HL-60 (cell line): ENCODE measurements at regions not wholly inside any gene's neighbourhood (a gene's known extent, or its start where the extent isn't known, plus 50 kb on each side); places are given as distances from the start of the nearest gene placed in this dataset.

ENCODE experiments used
- DNase-seq, 2 experiments: peaks; one replicate each; pipeline ENCODE4 v3.0.0-alpha.2; 2010 to 2020; ENCODE audit warnings: low read depth in 1 of 2, low spot score in 1 of 2
- H3K27ac ChIP-seq: fragments of 250-450 bp; sonication (Bioruptor Pico); replicated peaks from 2 replicates; pipeline ENCODE4 v1.5.1; 2020; ENCODE audit warnings: mild to moderate bottlenecking, moderate library complexity
- H3K27me3 ChIP-seq: fragments of 250-450 bp; sonication (Bioruptor Pico); 2 replicates; pipeline ENCODE4 v1.5.1; 2021; ENCODE audit warnings: mild to moderate bottlenecking, moderate library complexity; ENCODE audit not compliant: insufficient read depth, poor library complexity, severe bottlenecking
- H3K4me3 ChIP-seq: replicated peaks from 2 replicates; pipeline ENCODE4 v1.5.1; 2011; ENCODE audit warnings: mild to moderate bottlenecking, control low read depth, low read length; ENCODE audit not compliant: insufficient read depth
- GABPA ChIP-seq: IDR thresholded peaks from 2 replicates; pipeline ENCODE4 v1.6.1; 2012; ENCODE audit warnings: low read depth
- POLR2AphosphoS5 ChIP-seq: IDR thresholded peaks from 2 replicates; pipeline ENCODE4 v1.6.1; 2012; ENCODE audit warnings: low read depth
- SPI1 ChIP-seq: IDR thresholded peaks from 2 replicates; pipeline ENCODE4 v1.6.1; 2012; ENCODE audit warnings: low read depth, mild to moderate bottlenecking, borderline replicate concordance
- TF ChIP-seq, protein P1 (sequence below): IDR thresholded peaks from 2 replicates; pipeline ENCODE4 v1.6.1; 2012; ENCODE audit warnings: low read depth; ENCODE audit not compliant: insufficient replicate concordance
- TF ChIP-seq, protein P2 (sequence below): IDR thresholded peaks from one replicate; pipeline ENCODE4 v1.5.1; 2011; ENCODE audit warnings: low read length, control low read depth, inconsistent platforms; ENCODE audit not compliant: insufficient read depth

DNA sequence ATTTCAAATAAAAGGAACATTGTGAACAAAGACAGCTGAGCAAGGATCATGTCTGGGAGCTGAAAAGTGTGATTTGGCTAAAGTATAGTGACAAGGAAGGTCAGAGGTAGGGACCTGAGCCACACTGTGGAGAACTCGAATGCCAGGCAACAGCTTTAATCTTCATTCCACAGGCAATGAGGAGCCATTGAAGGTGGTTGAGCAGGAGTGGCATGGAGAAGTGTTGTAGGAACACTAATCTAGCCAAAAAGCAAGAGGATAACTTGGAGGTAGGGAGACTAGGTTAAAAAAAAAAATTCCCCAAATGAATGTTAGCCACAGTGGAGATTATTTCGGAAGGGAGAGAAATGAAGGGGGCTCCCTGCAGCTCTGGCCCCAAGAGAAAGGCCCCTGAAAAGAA, 286.9 kb downstream of the BCOR start:
- no peak for DNase-seq
- no peaks in the 10 kb centered on the region for H3K27me3 ChIP-seq
- no peak overlapping the region for H3K27ac ChIP-seq
- TF ChIP-seq SPI1 = no peak
- no peak for TF ChIP-seq GABPA
- TF ChIP-seq, protein P1, sequence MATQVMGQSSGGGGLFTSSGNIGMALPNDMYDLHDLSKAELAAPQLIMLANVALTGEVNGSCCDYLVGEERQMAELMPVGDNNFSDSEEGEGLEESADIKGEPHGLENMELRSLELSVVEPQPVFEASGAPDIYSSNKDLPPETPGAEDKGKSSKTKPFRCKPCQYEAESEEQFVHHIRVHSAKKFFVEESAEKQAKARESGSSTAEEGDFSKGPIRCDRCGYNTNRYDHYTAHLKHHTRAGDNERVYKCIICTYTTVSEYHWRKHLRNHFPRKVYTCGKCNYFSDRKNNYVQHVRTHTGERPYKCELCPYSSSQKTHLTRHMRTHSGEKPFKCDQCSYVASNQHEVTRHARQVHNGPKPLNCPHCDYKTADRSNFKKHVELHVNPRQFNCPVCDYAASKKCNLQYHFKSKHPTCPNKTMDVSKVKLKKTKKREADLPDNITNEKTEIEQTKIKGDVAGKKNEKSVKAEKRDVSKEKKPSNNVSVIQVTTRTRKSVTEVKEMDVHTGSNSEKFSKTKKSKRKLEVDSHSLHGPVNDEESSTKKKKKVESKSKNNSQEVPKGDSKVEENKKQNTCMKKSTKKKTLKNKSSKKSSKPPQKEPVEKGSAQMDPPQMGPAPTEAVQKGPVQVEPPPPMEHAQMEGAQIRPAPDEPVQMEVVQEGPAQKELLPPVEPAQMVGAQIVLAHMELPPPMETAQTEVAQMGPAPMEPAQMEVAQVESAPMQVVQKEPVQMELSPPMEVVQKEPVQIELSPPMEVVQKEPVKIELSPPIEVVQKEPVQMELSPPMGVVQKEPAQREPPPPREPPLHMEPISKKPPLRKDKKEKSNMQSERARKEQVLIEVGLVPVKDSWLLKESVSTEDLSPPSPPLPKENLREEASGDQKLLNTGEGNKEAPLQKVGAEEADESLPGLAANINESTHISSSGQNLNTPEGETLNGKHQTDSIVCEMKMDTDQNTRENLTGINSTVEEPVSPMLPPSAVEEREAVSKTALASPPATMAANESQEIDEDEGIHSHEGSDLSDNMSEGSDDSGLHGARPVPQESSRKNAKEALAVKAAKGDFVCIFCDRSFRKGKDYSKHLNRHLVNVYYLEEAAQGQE = no peak
- TF ChIP-seq, protein P2, sequence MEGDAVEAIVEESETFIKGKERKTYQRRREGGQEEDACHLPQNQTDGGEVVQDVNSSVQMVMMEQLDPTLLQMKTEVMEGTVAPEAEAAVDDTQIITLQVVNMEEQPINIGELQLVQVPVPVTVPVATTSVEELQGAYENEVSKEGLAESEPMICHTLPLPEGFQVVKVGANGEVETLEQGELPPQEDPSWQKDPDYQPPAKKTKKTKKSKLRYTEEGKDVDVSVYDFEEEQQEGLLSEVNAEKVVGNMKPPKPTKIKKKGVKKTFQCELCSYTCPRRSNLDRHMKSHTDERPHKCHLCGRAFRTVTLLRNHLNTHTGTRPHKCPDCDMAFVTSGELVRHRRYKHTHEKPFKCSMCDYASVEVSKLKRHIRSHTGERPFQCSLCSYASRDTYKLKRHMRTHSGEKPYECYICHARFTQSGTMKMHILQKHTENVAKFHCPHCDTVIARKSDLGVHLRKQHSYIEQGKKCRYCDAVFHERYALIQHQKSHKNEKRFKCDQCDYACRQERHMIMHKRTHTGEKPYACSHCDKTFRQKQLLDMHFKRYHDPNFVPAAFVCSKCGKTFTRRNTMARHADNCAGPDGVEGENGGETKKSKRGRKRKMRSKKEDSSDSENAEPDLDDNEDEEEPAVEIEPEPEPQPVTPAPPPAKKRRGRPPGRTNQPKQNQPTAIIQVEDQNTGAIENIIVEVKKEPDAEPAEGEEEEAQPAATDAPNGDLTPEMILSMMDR = no peak
- TF ChIP-seq POLR2AphosphoS5 = no peak
- no peak overlapping the region for H3K4me3 ChIP-seq

DNA sequence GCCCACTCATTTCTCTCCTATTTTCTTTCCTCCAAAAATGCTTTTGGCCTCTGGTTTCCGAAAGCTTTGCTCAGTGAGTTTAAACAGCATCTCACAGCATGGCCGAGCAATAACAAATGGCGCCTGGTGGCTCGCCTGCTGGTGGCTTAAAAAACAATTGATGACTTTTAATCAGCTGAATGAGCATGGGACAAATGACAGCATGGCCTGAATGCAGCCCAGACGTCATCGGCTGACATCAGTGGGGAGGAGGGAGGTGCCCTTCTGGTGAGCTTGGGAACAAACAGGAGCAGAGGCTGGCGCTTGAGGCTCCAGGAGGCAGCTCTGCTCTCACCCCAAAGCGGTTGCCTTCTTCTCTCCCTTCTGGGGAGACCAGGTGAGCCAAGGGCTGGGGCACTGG, 286.4 kb downstream of the BCOR start:
- TF ChIP-seq, protein P2 = no peak
- TF ChIP-seq SPI1 (no peak), GABPA (no peak), POLR2AphosphoS5 (no peak)
- TF ChIP-seq, protein P1 = no peak
- no peak overlapping the region for H3K4me3 ChIP-seq
- DNase-seq = no peak
- no peaks in the 10 kb centered on the region for H3K27me3 ChIP-seq
- H3K27ac ChIP-seq = no peak overlapping the region

DNA sequence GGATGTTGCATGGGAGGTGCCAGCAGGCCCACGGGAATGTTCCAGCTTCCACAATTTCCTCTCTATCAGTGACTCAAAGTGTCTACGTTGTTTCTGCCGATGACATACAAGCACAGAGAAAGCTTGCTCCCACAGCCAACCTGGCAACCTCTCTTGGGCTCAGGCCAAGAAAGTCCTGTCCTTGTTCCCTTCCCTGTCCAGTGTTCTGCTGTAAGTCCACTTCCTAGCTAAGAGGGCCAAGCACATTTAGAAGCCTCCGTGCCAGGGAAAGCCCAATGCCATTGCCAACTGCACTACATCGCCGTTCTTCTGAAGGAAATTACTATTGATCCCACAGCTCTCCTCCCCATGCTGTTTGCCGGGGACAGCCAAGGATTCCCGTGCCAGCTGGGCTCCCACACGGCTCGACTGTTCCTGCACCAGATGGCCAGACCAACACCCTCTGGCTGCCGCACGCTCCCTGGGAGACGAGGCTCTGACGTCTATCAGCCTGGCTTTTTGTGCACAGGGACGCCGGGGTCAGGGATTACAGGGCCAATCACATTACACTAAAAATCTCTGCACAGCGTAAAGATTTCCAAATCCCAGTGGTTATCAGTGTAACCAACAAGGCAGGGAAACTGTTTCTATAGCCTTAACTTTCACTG, 284.0 kb downstream of the BCOR start:
- no peak for DNase-seq

DNA sequence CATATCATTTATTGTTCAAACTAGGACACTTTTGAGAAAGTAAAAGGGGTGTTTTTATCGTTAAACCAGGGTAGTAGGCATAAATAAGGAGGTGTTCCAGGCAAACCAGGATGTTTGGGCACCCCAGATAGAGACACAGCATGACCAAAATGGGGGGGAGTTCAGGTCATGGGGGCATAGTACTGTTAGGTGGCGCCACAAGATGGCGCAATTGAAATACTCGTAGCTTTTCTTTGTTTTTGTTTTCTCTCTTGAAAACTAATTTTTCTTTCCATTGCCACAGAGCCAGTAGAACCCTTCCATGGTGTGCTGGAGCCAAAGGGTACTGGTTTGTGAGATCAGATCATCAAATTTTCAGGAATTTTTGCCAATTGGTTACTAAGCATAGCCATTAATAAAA, 283.4 kb downstream of the BCOR start:
- Histone ChIP-seq H3K4me3 (no peak overlapping the region), H3K27me3 (no peaks in the 10 kb centered on the region), H3K27ac (no peak overlapping the region)
- TF ChIP-seq GABPA = no peak
- TF ChIP-seq, protein P2 = peak; percentile 12
- DNase-seq = peak in 1 of 2 experiments; percentile 9

More for the DNA sequence above, 284.0 kb downstream of the BCOR start:
- no peak for TF ChIP-seq POLR2AphosphoS5
- no peaks in the 10 kb centered on the region for H3K27me3 ChIP-seq
- H3K27ac ChIP-seq = no peak overlapping the region
- H3K4me3 ChIP-seq = no peak overlapping the region
